ENCODE measurements at regions not wholly inside any gene's neighbourhood (a gene's known extent, or its start where the extent isn't known, plus 50 kb on each side); places are given as distances from the start of the nearest gene placed in this dataset.

- no peak overlapping the region for H2BK12ac ChIP-seq (ENCODE audit: low read depth, low read length)
- no peak overlapping the region for H4K91ac ChIP-seq (replicated peaks; ENCODE audit: insufficient read length, low read length)
- no peaks in the 10 kb centered on the region for H4K20me1 ChIP-seq (replicated peaks in 1 of 2; ENCODE audit: control insufficient read depth in 1 of 2, insufficient read depth in 2 of 2, low read length in 2 of 2)
- ChIA-PET CTCF (ENCODE audit: partially characterized antibody) (no interaction called here), POLR2A (ENCODE audit: partially characterized antibody) (no interaction called here)
- no peaks in the 10 kb centered on the region for H3K79me2 ChIP-seq (ENCODE audit: control insufficient read depth in 1 of 2, insufficient read depth in 2 of 2, low read length in 2 of 2)
- no peak overlapping the region for H2BK5ac ChIP-seq (ENCODE audit: low read depth, low read length)
- no peaks in the 10 kb centered on the region for H3K23me2 ChIP-seq (ENCODE audit: low read depth, low read length)
- no peak overlapping the region for H2AFZ ChIP-seq (ENCODE audit: low read length)
- H3K4me3 ChIP-seq (ENCODE audit: extremely low read depth in 1 of 4, insufficient read depth in 2 of 4, low read depth in 3 of 4, low read length in 4 of 4), result no peak overlapping the region
- no peaks in the 10 kb centered on the region for H3K36me3 ChIP-seq (ENCODE audit: control insufficient read depth in 2 of 4, insufficient read depth in 4 of 4, low read length in 3 of 4)
- FAIRE-seq (no peak), DNase-seq (ENCODE audit: low read depth in 1 of 2, low spot score in 2 of 2) (no peak)
- H2BK120ac ChIP-seq (replicated peaks; ENCODE audit: low read depth, low read length), result no peak overlapping the region
- H3K56ac ChIP-seq (replicated peaks; ENCODE audit: insufficient read length, low read depth, low read length), result no peak overlapping the region
- H3K23ac ChIP-seq (ENCODE audit: insufficient read length), result no peak overlapping the region
- H3K4ac ChIP-seq (replicated peaks; ENCODE audit: insufficient read length, low read depth, low read length), result no peak overlapping the region
- H3K27me3 ChIP-seq (replicated peaks in 1 of 4; ENCODE audit: control insufficient read depth in 3 of 4, extremely low read depth in 1 of 4, insufficient read depth in 3 of 4, low read length in 3 of 4), result no peaks in the 10 kb centered on the region
- no peak overlapping the region for H3K27ac ChIP-seq (ENCODE audit: low read depth, low read length)
- H3K18ac ChIP-seq (ENCODE audit: extremely low read depth, low read length), result no peak overlapping the region
- no peaks in the 10 kb centered on the region for H3K4me1 ChIP-seq (replicated peaks in 1 of 4; ENCODE audit: control insufficient read depth in 3 of 4, insufficient read depth in 4 of 4, low read length in 3 of 4)
- WGBS, 2 experiments (ENCODE audit: extremely low coverage in 1 of 2, insufficient coverage in 1 of 2, insufficient read length in 1 of 2, insufficient replicate concordance in 2 of 2, low coverage in 1 of 2, low lambda C conversion rate in 2 of 2, missing lambda C conversion rate in 1 of 2), result 100% methylated on average over 2 of the region's 2 CpGs; no CpG with 5 or more reads in 1 of the 2 experiments
- H2BK20ac ChIP-seq (ENCODE audit: low read length), result no peak overlapping the region
- H2AK5ac ChIP-seq (ENCODE audit: low read depth, low read length), result no peak overlapping the region
- H3K4me2 ChIP-seq (ENCODE audit: insufficient read depth in 1 of 2, low read depth in 2 of 2, low read length in 2 of 2), result no peak overlapping the region
- H3K9me3 ChIP-seq (ENCODE audit: insufficient read depth in 2 of 2, low read depth in 1 of 2, low read length in 1 of 2), result no peaks in the 10 kb centered on the region
- H4K8ac ChIP-seq (ENCODE audit: extremely low read depth, insufficient read depth, low read length), result no peak overlapping the region
- H3K14ac ChIP-seq (ENCODE audit: insufficient read length), result no peak overlapping the region
- H3K79me1 ChIP-seq (ENCODE audit: low read depth, low read length), result no peaks in the 10 kb centered on the region
- no peak overlapping the region for H2BK15ac ChIP-seq (ENCODE audit: low read length)
- H3K9ac ChIP-seq (replicated peaks in 1 of 4; ENCODE audit: extremely low read depth in 1 of 4, low read depth in 3 of 4, low read length in 3 of 4), result no peak overlapping the region
- no peak overlapping the region for H4K5ac ChIP-seq (ENCODE audit: insufficient read length, low read depth, low read length)
- TF ChIP-seq ATF2 (IDR thresholded peaks at IDR 0.05; ENCODE audit: low read length) (no peak), CTCF (IDR thresholded peaks at IDR 0.05; ENCODE audit: control extremely low read depth in 1 of 3, insufficient read depth in 1 of 3, low read depth in 1 of 3, low read length in 3 of 3) (no peak), CEBPB (IDR thresholded peaks at IDR 0.05; ENCODE audit: low read depth, low read length) (no peak), GABPA (IDR thresholded peaks at IDR 0.05; ENCODE audit: borderline replicate concordance, insufficient read depth, low read length) (no peak), CREB1 (IDR thresholded peaks at IDR 0.05) (no peak), POLR2A (IDR thresholded peaks at IDR 0.05; ENCODE audit: control extremely low read depth in 1 of 2, low read depth in 2 of 2, low read length in 2 of 2) (no peak), RNF2 (IDR thresholded peaks at IDR 0.05; ENCODE audit: borderline replicate concordance, low read depth, low read length, missing control alignments, poor library complexity, severe bottlenecking) (no peak), FOSL1 (IDR thresholded peaks at IDR 0.05; ENCODE audit: insufficient read depth, low read depth, low read length) (no peak), TEAD4 (IDR thresholded peaks at IDR 0.05; ENCODE audit: low read depth, low read length) (no peak), SRF (IDR thresholded peaks at IDR 0.05; ENCODE audit: low read depth, low read length) (no peak), TCF12 (IDR thresholded peaks at IDR 0.05; ENCODE audit: low read depth, low read length) (no peak), ASH2L (IDR thresholded peaks at IDR 0.05; ENCODE audit: low read length) (no peak)
These were observed 842.8 kb upstream of the EPHA6 start for GRCh38 chr3:95971573-95971972.

Measured in H1 (cell line).